NB4 (cell line): ENCODE measurements at regions not wholly inside any gene's neighbourhood (a gene's known extent, or its start where the extent isn't known, plus 50 kb on each side); places are given as distances from the start of the nearest gene placed in this dataset.

Experiments
- MYC ChIP-seq: IDR thresholded peaks from 2 replicates; pipeline ENCODE4 v1.6.1; 2011; ENCODE audit warnings: low read depth, low read length
- POLR2A ChIP-seq: IDR thresholded peaks from 2 replicates; pipeline ENCODE4 v1.6.1; 2011; ENCODE audit warnings: mild to moderate bottlenecking; ENCODE audit not compliant: insufficient read length; ENCODE audit errors: extremely low read depth
- TF ChIP-seq, protein P1 (sequence below): IDR thresholded peaks from one replicate; pipeline ENCODE4 v1.5.1; 2012; ENCODE audit warnings: low read depth, low read length
- TF ChIP-seq, protein P2 (sequence below): IDR thresholded peaks from 2 replicates; pipeline ENCODE4 v1.6.1; 2011; ENCODE audit warnings: low read depth, low read length

DNA sequence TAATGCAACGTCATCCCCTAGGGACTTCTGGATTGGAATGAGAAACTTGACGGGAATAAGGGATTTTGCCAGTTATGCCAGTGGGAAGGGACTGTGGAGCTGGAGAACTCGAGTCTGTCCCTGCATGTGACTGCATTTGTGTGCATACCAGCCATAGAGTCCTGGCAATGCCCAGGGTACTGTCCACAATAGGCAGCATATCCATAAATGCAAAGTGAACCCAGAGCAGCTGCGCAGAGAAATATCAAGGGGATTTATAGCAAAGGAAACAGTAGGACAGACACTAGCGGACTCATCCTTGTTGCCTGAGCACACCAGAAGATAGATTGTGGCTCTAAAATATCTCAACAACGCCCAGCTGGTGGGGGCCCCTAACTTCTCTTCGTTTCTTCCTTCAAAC lies 247.1 kb upstream of the SRRM4 start:
- no peak for TF ChIP-seq POLR2A
- TF ChIP-seq, protein P1, sequence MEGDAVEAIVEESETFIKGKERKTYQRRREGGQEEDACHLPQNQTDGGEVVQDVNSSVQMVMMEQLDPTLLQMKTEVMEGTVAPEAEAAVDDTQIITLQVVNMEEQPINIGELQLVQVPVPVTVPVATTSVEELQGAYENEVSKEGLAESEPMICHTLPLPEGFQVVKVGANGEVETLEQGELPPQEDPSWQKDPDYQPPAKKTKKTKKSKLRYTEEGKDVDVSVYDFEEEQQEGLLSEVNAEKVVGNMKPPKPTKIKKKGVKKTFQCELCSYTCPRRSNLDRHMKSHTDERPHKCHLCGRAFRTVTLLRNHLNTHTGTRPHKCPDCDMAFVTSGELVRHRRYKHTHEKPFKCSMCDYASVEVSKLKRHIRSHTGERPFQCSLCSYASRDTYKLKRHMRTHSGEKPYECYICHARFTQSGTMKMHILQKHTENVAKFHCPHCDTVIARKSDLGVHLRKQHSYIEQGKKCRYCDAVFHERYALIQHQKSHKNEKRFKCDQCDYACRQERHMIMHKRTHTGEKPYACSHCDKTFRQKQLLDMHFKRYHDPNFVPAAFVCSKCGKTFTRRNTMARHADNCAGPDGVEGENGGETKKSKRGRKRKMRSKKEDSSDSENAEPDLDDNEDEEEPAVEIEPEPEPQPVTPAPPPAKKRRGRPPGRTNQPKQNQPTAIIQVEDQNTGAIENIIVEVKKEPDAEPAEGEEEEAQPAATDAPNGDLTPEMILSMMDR, result no peak
- TF ChIP-seq, protein P2, sequence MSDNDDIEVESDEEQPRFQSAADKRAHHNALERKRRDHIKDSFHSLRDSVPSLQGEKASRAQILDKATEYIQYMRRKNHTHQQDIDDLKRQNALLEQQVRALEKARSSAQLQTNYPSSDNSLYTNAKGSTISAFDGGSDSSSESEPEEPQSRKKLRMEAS, result no peak
- no peak for TF ChIP-seq MYC
